ENCODE measurements at regions not wholly inside any gene's neighbourhood (a gene's known extent, or its start where the extent isn't known, plus 50 kb on each side); places are given as distances from the start of the nearest gene placed in this dataset.

- TF ChIP-seq, protein P1, sequence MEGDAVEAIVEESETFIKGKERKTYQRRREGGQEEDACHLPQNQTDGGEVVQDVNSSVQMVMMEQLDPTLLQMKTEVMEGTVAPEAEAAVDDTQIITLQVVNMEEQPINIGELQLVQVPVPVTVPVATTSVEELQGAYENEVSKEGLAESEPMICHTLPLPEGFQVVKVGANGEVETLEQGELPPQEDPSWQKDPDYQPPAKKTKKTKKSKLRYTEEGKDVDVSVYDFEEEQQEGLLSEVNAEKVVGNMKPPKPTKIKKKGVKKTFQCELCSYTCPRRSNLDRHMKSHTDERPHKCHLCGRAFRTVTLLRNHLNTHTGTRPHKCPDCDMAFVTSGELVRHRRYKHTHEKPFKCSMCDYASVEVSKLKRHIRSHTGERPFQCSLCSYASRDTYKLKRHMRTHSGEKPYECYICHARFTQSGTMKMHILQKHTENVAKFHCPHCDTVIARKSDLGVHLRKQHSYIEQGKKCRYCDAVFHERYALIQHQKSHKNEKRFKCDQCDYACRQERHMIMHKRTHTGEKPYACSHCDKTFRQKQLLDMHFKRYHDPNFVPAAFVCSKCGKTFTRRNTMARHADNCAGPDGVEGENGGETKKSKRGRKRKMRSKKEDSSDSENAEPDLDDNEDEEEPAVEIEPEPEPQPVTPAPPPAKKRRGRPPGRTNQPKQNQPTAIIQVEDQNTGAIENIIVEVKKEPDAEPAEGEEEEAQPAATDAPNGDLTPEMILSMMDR (IDR thresholded peaks at IDR 0.05) = no peak
- TF ChIP-seq POLR2A (IDR thresholded peaks at IDR 0.05) = no peak
These were observed 316.2 kb upstream of the FIGN start for GRCh38 chr2:164052006-164052405.

Data from lower leg skin (tissue), 3 donors.